H9 (cell line): ENCODE measurements at regions not wholly inside any gene's neighbourhood (a gene's known extent, or its start where the extent isn't known, plus 50 kb on each side); places are given as distances from the start of the nearest gene placed in this dataset.

Experiments used
- DNase-seq: peaks from one replicate; pipeline ENCODE4 v3.0.0-alpha.2; 2017
- H2AFZ ChIP-seq: one replicate; pipeline ENCODE4 v1.6.1; 2013; ENCODE audit warnings: mild to moderate bottlenecking, low read length, control low read depth, moderate library complexity
- H2AK5ac ChIP-seq: 2 replicates; pipeline ENCODE4 v1.6.1; 2013; ENCODE audit warnings: low read length, control low read depth, mixed read lengths; ENCODE audit not compliant: insufficient read length
- H2BK120ac ChIP-seq: one replicate; pipeline ENCODE4 v1.6.1; 2013; ENCODE audit warnings: low read depth, mild to moderate bottlenecking, low read length, control low read depth, inconsistent platforms; ENCODE audit not compliant: poor library complexity, severe bottlenecking
- H2BK12ac ChIP-seq: 2 replicates; pipeline ENCODE4 v1.6.1; 2013; ENCODE audit warnings: low read length, control low read depth, mixed read lengths, low read depth; ENCODE audit not compliant: insufficient read length
- H2BK15ac ChIP-seq: 2 replicates; pipeline ENCODE4 v1.6.1; 2013; ENCODE audit warnings: low read depth, low read length, control low read depth
- H2BK20ac ChIP-seq: one replicate; pipeline ENCODE4 v1.6.1; 2013; ENCODE audit warnings: low read depth, mild to moderate bottlenecking, low read length, control low read depth, inconsistent platforms; ENCODE audit not compliant: poor library complexity, severe bottlenecking
- H2BK5ac ChIP-seq: 2 replicates; pipeline ENCODE4 v1.6.1; 2013; ENCODE audit warnings: low read length, control low read depth, mixed read lengths; ENCODE audit not compliant: insufficient read length
- H3K14ac ChIP-seq: 2 replicates; pipeline ENCODE4 v1.6.1; 2013; ENCODE audit warnings: low read length, control low read depth; ENCODE audit not compliant: insufficient read depth
- H3K18ac ChIP-seq: 2 replicates; pipeline ENCODE4 v1.6.1; 2013; ENCODE audit warnings: low read depth, mild to moderate bottlenecking, mixed read lengths, low read length, control low read depth; ENCODE audit not compliant: insufficient read length
- H3K23ac ChIP-seq: 2 replicates; pipeline ENCODE4 v1.6.1; 2013; ENCODE audit warnings: low read length, control low read depth, mixed read lengths, low read depth; ENCODE audit not compliant: insufficient read length
- H3K23me2 ChIP-seq: 2 replicates; pipeline ENCODE4 v1.6.1; 2013; ENCODE audit warnings: low read depth, mild to moderate bottlenecking, mixed read lengths, low read length, control low read depth; ENCODE audit not compliant: insufficient read length, poor library complexity, severe bottlenecking
- H3K27ac ChIP-seq: 2 replicates; pipeline ENCODE4 v1.5.1; 2013; ENCODE audit warnings: low read length, control low read depth, mixed read lengths, low read depth; ENCODE audit not compliant: insufficient read length
- H3K27me3 ChIP-seq: 2 replicates; pipeline ENCODE4 v1.6.1; 2013; ENCODE audit warnings: low read length, control low read depth, inconsistent platforms; ENCODE audit not compliant: insufficient read depth
- H3K4ac ChIP-seq: 2 replicates; pipeline ENCODE4 v1.6.1; 2013; ENCODE audit warnings: low read depth, mild to moderate bottlenecking, control low read depth, inconsistent platforms, low read length, moderate library complexity
- H3K4me1 ChIP-seq: 2 replicates; pipeline ENCODE4 v1.6.1; 2013; ENCODE audit warnings: low read length, control low read depth, inconsistent platforms; ENCODE audit not compliant: insufficient read depth
- H3K4me2 ChIP-seq: 2 replicates; pipeline ENCODE4 v1.6.1; 2013; ENCODE audit warnings: low read length, control low read depth, mixed read lengths; ENCODE audit not compliant: insufficient read length, insufficient read depth
- H3K56ac ChIP-seq: 2 replicates; pipeline ENCODE4 v1.6.1; 2013; ENCODE audit warnings: low read depth, mild to moderate bottlenecking, mixed read lengths, low read length, control low read depth; ENCODE audit not compliant: insufficient read length
- H3K79me1 ChIP-seq: 2 replicates; pipeline ENCODE4 v1.6.1; 2013; ENCODE audit warnings: low read depth, mild to moderate bottlenecking, moderate library complexity, low read length, control low read depth, inconsistent platforms; ENCODE audit not compliant: insufficient read depth, poor library complexity, severe bottlenecking
- H3K79me2 ChIP-seq: 2 replicates; pipeline ENCODE4 v1.6.1; 2013; ENCODE audit warnings: low read length, control low read depth, inconsistent platforms; ENCODE audit not compliant: insufficient read depth
- H3K9ac ChIP-seq: 2 replicates; pipeline ENCODE4 v1.6.1; 2013; ENCODE audit warnings: low read length, control low read depth, mixed read lengths; ENCODE audit not compliant: insufficient read length; ENCODE audit errors: extremely low read depth
- H3K9me3 ChIP-seq: one replicate; pipeline ENCODE4 v1.6.1; 2013; ENCODE audit warnings: low read depth, low read length, inconsistent platforms; ENCODE audit not compliant: control insufficient read depth
- H3T11ph ChIP-seq: one replicate; pipeline ENCODE4 v1.6.1; 2013; ENCODE audit warnings: mild to moderate bottlenecking, low read length, control low read depth, inconsistent platforms
- H4K20me1 ChIP-seq: one replicate; pipeline ENCODE4 v1.6.1; 2013; ENCODE audit not compliant: control insufficient read depth, insufficient read length, insufficient read depth
- H4K5ac ChIP-seq: 2 replicates; pipeline ENCODE4 v1.6.1; 2013; ENCODE audit warnings: low read depth, mild to moderate bottlenecking, mixed read lengths, low read length, control low read depth; ENCODE audit not compliant: insufficient read length
- H4K8ac ChIP-seq: replicated peaks from 2 replicates; pipeline ENCODE4 v1.6.1; 2013; ENCODE audit warnings: low read length, control low read depth, mixed read lengths, low read depth; ENCODE audit not compliant: insufficient read length
- H4K91ac ChIP-seq: 2 replicates; pipeline ENCODE4 v1.6.1; 2013; ENCODE audit warnings: low read depth, mild to moderate bottlenecking, moderate library complexity, mixed read lengths, low read length, control low read depth; ENCODE audit not compliant: insufficient read length
- H3K27ac Mint-ChIP-seq, 3 experiments: 2 replicates in 2 of 3; 3 replicates in 1 of 3; pipeline ENCODE4 v1.8.0; 2020 to 2021; ENCODE audit warnings: mixed read lengths in 3 of 3, mild to moderate bottlenecking in 1 of 3, moderate library complexity in 1 of 3
- H3K27me3 Mint-ChIP-seq: 2 replicates; pipeline ENCODE4 v1.8.0; 2021; ENCODE audit warnings: low read depth, mild to moderate bottlenecking, moderate library complexity, mixed read lengths
- H3K36me3 Mint-ChIP-seq, 3 experiments: 2 replicates in 2 of 3; 3 replicates in 1 of 3; pipeline ENCODE4 v1.8.0; 2020 to 2021; ENCODE audit warnings: low read depth in 3 of 3, mixed read lengths in 3 of 3; ENCODE audit not compliant: insufficient read depth in 1 of 3
- H3K4me1 Mint-ChIP-seq, 2 experiments: 2 replicates each; pipeline ENCODE4 v1.8.0; 2020; ENCODE audit warnings: mixed read lengths in 2 of 2
- H3K4me3 Mint-ChIP-seq, 2 experiments: 2 replicates in 1 of 2; 3 replicates in 1 of 2; pipeline ENCODE4 v1.8.0; 2020 to 2021; ENCODE audit warnings: mild to moderate bottlenecking in 2 of 2, mixed read lengths in 2 of 2, moderate library complexity in 1 of 2
- H3K9me3 Mint-ChIP-seq, 2 experiments: 2 replicates in 1 of 2; 3 replicates in 1 of 2; pipeline ENCODE4 v1.8.0; 2020; ENCODE audit warnings: mild to moderate bottlenecking in 2 of 2, mixed read lengths in 2 of 2, moderate library complexity in 1 of 2
- WGBS: extraction: QIAGEN DNeasy Blood & Tissue Kit; methylation state at CpG from one replicate; pipeline ENCODE4 v1.1.7; 2013; ENCODE audit warnings: missing lambda C conversion rate, low lambda C conversion rate, mixed read lengths; ENCODE audit not compliant: insufficient read length; ENCODE audit errors: extremely low coverage; 5-methylcytosine and 5-hydroxymethylcytosine counted together
- TF ChIP-seq, protein P1 (sequence below): fragments of 200-600 bp; sonication (generic); conservative IDR thresholded peaks from 3 replicates; pipeline ENCODE4 v1.8.0; 2021; ENCODE audit warnings: antibody characterized with exemption, mild to moderate bottlenecking

DNA sequence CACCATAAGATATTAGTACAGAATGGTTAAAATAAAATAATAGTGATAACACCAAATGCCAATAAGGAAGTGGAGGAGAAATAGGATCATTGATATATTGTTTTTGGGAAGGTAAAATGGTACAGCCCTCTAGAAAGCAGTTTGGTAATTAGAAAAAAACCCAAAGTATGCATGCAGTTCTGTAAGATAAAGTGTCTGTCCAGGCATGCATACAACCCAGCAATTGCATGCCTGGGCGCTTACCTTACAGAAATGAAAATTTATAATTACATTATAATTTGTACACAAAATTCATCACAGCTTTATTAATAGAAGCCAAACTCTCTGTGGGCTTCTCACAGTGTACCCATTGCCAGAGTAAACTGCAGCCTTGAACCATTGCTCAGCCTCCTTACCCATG, 124.7 kb downstream of the TTC6 start:
- Histone ChIP-seq H4K20me1 (no peaks in the 10 kb centered on the region), H2BK120ac (no peak overlapping the region), H3K23me2 (no peaks in the 10 kb centered on the region), H3K9me3 (no peaks in the 10 kb centered on the region), H3K27ac (no peak overlapping the region), H3K14ac (no peak overlapping the region), H3K4me1 (no peaks in the 10 kb centered on the region), H3K9ac (no peak overlapping the region), H3K18ac (no peak overlapping the region), H3K79me1 (no peaks in the 10 kb centered on the region), H3T11ph (no peak overlapping the region), H2BK20ac (no peak overlapping the region), H4K5ac (no peak overlapping the region), H2BK5ac (no peak overlapping the region), H4K8ac (no peak overlapping the region), H2AFZ (no peak overlapping the region), H3K4ac (no peak overlapping the region), H2AK5ac (no peak overlapping the region), H3K27me3 (no peaks in the 10 kb centered on the region), H3K79me2 (no peaks in the 10 kb centered on the region), H2BK15ac (no peak overlapping the region), H3K56ac (no peak overlapping the region), H3K4me2 (no peak overlapping the region), H3K23ac (no peak overlapping the region), H4K91ac (no peak overlapping the region), H2BK12ac (no peak overlapping the region)
- Mint-ChIP-seq H3K27me3 (no peaks in the 10 kb centered on the region), H3K4me1 (no peaks in the 10 kb centered on the region), H3K4me3 (no peak overlapping the region), H3K9me3 (no peaks in the 10 kb centered on the region), H3K36me3 (no peaks in the 10 kb centered on the region), H3K27ac (no peak overlapping the region)
- WGBS, result no CpG with 5 or more reads among the region's 1 CpG
- no peak for DNase-seq
- TF ChIP-seq, protein P1, sequence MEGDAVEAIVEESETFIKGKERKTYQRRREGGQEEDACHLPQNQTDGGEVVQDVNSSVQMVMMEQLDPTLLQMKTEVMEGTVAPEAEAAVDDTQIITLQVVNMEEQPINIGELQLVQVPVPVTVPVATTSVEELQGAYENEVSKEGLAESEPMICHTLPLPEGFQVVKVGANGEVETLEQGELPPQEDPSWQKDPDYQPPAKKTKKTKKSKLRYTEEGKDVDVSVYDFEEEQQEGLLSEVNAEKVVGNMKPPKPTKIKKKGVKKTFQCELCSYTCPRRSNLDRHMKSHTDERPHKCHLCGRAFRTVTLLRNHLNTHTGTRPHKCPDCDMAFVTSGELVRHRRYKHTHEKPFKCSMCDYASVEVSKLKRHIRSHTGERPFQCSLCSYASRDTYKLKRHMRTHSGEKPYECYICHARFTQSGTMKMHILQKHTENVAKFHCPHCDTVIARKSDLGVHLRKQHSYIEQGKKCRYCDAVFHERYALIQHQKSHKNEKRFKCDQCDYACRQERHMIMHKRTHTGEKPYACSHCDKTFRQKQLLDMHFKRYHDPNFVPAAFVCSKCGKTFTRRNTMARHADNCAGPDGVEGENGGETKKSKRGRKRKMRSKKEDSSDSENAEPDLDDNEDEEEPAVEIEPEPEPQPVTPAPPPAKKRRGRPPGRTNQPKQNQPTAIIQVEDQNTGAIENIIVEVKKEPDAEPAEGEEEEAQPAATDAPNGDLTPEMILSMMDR, result no peak
